ENCODE measurements at regions not wholly inside any gene's neighbourhood (a gene's known extent, or its start where the extent isn't known, plus 50 kb on each side); places are given as distances from the start of the nearest gene placed in this dataset.

GRCh38 chr2:226440127-226440918 lies 359.3 kb downstream of the IRS1 start:
- TF ChIP-seq, protein P1, sequence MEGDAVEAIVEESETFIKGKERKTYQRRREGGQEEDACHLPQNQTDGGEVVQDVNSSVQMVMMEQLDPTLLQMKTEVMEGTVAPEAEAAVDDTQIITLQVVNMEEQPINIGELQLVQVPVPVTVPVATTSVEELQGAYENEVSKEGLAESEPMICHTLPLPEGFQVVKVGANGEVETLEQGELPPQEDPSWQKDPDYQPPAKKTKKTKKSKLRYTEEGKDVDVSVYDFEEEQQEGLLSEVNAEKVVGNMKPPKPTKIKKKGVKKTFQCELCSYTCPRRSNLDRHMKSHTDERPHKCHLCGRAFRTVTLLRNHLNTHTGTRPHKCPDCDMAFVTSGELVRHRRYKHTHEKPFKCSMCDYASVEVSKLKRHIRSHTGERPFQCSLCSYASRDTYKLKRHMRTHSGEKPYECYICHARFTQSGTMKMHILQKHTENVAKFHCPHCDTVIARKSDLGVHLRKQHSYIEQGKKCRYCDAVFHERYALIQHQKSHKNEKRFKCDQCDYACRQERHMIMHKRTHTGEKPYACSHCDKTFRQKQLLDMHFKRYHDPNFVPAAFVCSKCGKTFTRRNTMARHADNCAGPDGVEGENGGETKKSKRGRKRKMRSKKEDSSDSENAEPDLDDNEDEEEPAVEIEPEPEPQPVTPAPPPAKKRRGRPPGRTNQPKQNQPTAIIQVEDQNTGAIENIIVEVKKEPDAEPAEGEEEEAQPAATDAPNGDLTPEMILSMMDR (conservative IDR thresholded peaks at IDR 0.05; ENCODE audit: low read depth in 2 of 2): no peak
- TF ChIP-seq POLR2AphosphoS5 (IDR thresholded peaks at IDR 0.05; ENCODE audit: low read depth) (no peak), EZH2 (IDR thresholded peaks at IDR 0.05; ENCODE audit: low read depth, unreplicated experiment) (no peak), ETS1 (IDR thresholded peaks at IDR 0.05) (no peak), CREB1 (CRISPR knock-in tag; IDR thresholded peaks at IDR 0.05; ENCODE audit: low read depth) (no peak), EZH2phosphoT487 (IDR thresholded peaks at IDR 0.05; ENCODE audit: unreplicated experiment) (no peak), ZNF331 (CRISPR knock-in tag; IDR thresholded peaks at IDR 0.05; ENCODE audit: low read depth) (no peak), NANOG (IDR thresholded peaks at IDR 0.05; ENCODE audit: borderline replicate concordance) (no peak), JUNB (IDR thresholded peaks at IDR 0.05; ENCODE audit: unreplicated experiment) (no peak)
- TF ChIP-seq, protein P2, sequence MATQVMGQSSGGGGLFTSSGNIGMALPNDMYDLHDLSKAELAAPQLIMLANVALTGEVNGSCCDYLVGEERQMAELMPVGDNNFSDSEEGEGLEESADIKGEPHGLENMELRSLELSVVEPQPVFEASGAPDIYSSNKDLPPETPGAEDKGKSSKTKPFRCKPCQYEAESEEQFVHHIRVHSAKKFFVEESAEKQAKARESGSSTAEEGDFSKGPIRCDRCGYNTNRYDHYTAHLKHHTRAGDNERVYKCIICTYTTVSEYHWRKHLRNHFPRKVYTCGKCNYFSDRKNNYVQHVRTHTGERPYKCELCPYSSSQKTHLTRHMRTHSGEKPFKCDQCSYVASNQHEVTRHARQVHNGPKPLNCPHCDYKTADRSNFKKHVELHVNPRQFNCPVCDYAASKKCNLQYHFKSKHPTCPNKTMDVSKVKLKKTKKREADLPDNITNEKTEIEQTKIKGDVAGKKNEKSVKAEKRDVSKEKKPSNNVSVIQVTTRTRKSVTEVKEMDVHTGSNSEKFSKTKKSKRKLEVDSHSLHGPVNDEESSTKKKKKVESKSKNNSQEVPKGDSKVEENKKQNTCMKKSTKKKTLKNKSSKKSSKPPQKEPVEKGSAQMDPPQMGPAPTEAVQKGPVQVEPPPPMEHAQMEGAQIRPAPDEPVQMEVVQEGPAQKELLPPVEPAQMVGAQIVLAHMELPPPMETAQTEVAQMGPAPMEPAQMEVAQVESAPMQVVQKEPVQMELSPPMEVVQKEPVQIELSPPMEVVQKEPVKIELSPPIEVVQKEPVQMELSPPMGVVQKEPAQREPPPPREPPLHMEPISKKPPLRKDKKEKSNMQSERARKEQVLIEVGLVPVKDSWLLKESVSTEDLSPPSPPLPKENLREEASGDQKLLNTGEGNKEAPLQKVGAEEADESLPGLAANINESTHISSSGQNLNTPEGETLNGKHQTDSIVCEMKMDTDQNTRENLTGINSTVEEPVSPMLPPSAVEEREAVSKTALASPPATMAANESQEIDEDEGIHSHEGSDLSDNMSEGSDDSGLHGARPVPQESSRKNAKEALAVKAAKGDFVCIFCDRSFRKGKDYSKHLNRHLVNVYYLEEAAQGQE (IDR thresholded peaks at IDR 0.05; ENCODE audit: unreplicated experiment): no peak
